SK-N-SH (cell line): ENCODE measurements at regions not wholly inside any gene's neighbourhood (a gene's known extent, or its start where the extent isn't known, plus 50 kb on each side); places are given as distances from the start of the nearest gene placed in this dataset.

Experiments
- CTCF ChIA-PET: fragments of 300-600, 350-600 bp; formaldehyde crosslinking; extraction: SDS; loops from one replicate; lab custom pipeline; 2021; lab: Yijun Ruan, JAX
- POLR2A ChIA-PET: fragments of 350-600 bp; sonication (Branson Sonifier 250); formaldehyde crosslinking; extraction: SDS; loops from one replicate; lab custom pipeline; 2020; ENCODE audit warnings: antibody characterized with exemption, inconsistent platforms; lab: Yijun Ruan, JAX
- DNase-seq: peaks from one replicate; pipeline ENCODE4 v3.0.0; 2012
- H2AFZ ChIP-seq: fragments of 200-600 bp; sonication (generic); 2 replicates; pipeline ENCODE4 v1.8.1; 2016; ENCODE audit warnings: antibody characterized with exemption, mild to moderate bottlenecking, low read depth
- H3F3A ChIP-seq: fragments of 200-600 bp; sonication (generic); replicated peaks from 2 replicates; pipeline ENCODE3; 2016; ENCODE audit warnings: antibody characterized with exemption, mild to moderate bottlenecking; ENCODE audit not compliant: insufficient read depth
- H3K27ac ChIP-seq, 2 experiments: fragments of 200-500 bp in 1 of 2; fragments of 200-600 bp in 1 of 2; sonication (Bioruptor generic) in 1 of 2; sonication (generic), shearing (Covaris generic) in 1 of 2; 2 replicates each; pipeline versions ENCODE4 v1.5.1 to v1.6.1; 2014 to 2016; ENCODE audit warnings: low read depth in 2 of 2, inconsistent platforms in 1 of 2, low read length in 1 of 2, mild to moderate bottlenecking in 1 of 2, mixed read lengths in 1 of 2
- H3K27me3 ChIP-seq: fragments of 200-600 bp; sonication (generic), shearing (Covaris generic); 2 replicates; pipeline ENCODE4 v1.6.1; 2016; ENCODE audit warnings: mixed run types; ENCODE audit not compliant: insufficient read depth
- H3K36me3 ChIP-seq, 2 experiments: fragments of 200-500 bp in 1 of 2; fragments of 200-600 bp in 1 of 2; sonication (Bioruptor generic) in 1 of 2; sonication (generic) in 1 of 2; replicated peaks in 1 of 2; 2 replicates each; pipeline versions ENCODE3 to v1.5.1; 2014 to 2016; ENCODE audit warnings: low read length in 1 of 2, mild to moderate bottlenecking in 1 of 2; ENCODE audit not compliant: insufficient read depth in 2 of 2, control insufficient read depth in 1 of 2
- H3K4me1 ChIP-seq, 2 experiments: fragments of 200-500 bp in 1 of 2; fragments of 200-600 bp in 1 of 2; sonication (Bioruptor generic) in 1 of 2; sonication (generic), shearing (Covaris generic) in 1 of 2; 2 replicates each; pipeline versions ENCODE4 v1.5.1 to v1.6.1; 2014 to 2016; ENCODE audit warnings: low read depth in 1 of 2, low read length in 1 of 2, mixed run types in 1 of 2; ENCODE audit not compliant: insufficient read depth in 2 of 2, control insufficient read depth in 1 of 2
- H3K4me2 ChIP-seq: fragments of 200-600 bp; sonication (generic), shearing (Covaris generic); 2 replicates; pipeline ENCODE4 v1.6.1; 2017; ENCODE audit warnings: mixed run types
- H3K4me3 ChIP-seq, 2 experiments: fragments of 200-500 bp in 1 of 2; fragments of 200-600 bp in 1 of 2; sonication (Bioruptor generic) in 1 of 2; sonication (generic), shearing (Covaris generic) in 1 of 2; 2 replicates each; pipeline versions ENCODE4 v1.5.1 to v1.8.1; 2014 to 2016; ENCODE audit warnings: low read depth in 2 of 2, inconsistent platforms in 1 of 2, low read length in 1 of 2, mild to moderate bottlenecking in 1 of 2, mixed read lengths in 1 of 2, moderate library complexity in 1 of 2
- H3K79me2 ChIP-seq: fragments of 200-600 bp; sonication (generic); 2 replicates; pipeline ENCODE4 v1.8.1; 2017; ENCODE audit warnings: mild to moderate bottlenecking; ENCODE audit not compliant: insufficient read depth
- H3K9ac ChIP-seq: fragments of 200-600 bp; sonication (generic); 2 replicates; pipeline ENCODE4 v1.6.1; 2017; ENCODE audit warnings: mixed run types
- H3K9me2 ChIP-seq: fragments of 200-600 bp; sonication (generic); 2 replicates; pipeline ENCODE4 v1.6.1; 2017; ENCODE audit warnings: mixed run types
- H3K9me3 ChIP-seq: fragments of 200-600 bp; sonication (generic); 2 replicates; pipeline ENCODE4 v1.6.1; 2017; ENCODE audit warnings: mixed run types, mild to moderate bottlenecking, moderate library complexity
- H4K20me1 ChIP-seq: fragments of 200-600 bp; sonication (generic); 2 replicates; pipeline ENCODE4 v1.6.1; 2017; ENCODE audit warnings: mild to moderate bottlenecking, mixed run types; ENCODE audit not compliant: insufficient read depth
- CHD2 ChIP-seq: fragments of 150-350 bp; IDR thresholded peaks from 2 replicates; pipeline ENCODE4 v1.6.1; 2018; ENCODE audit warnings: low read length; ENCODE audit not compliant: partially characterized antibody
- FOSL2 ChIP-seq: IDR thresholded peaks from 2 replicates; pipeline ENCODE4 v1.4.0; 2012; ENCODE audit warnings: low read depth, mild to moderate bottlenecking, moderate library complexity, borderline replicate concordance
- GABPA ChIP-seq: IDR thresholded peaks from 2 replicates; pipeline ENCODE4 v1.4.0; 2012; ENCODE audit warnings: low read depth, mild to moderate bottlenecking
- IRF3 ChIP-seq: fragments of 150-350 bp; IDR thresholded peaks from 2 replicates; pipeline ENCODE4 v1.6.1; 2016; ENCODE audit warnings: mild to moderate bottlenecking, low read depth, low read length
- MAX ChIP-seq: IDR thresholded peaks from 2 replicates; pipeline ENCODE4 v1.4.0; 2012; ENCODE audit warnings: low read depth
- MXI1 ChIP-seq: IDR thresholded peaks from 2 replicates; pipeline ENCODE4 v1.6.1; 2012; ENCODE audit warnings: mild to moderate bottlenecking, low read depth, low read length, improper control_type of control experiment
- RCOR1 ChIP-seq: fragments of 150-350 bp; IDR thresholded peaks from 2 replicates; pipeline ENCODE4 v1.6.1; 2017; ENCODE audit warnings: antibody characterized with exemption, low read length
- RFX5 ChIP-seq: IDR thresholded peaks from 2 replicates; pipeline ENCODE4 v1.6.1; 2012; ENCODE audit warnings: mild to moderate bottlenecking, improper control_type of control experiment, low read length
- RXRA ChIP-seq: IDR thresholded peaks from 2 replicates; pipeline ENCODE4 v1.4.0; 2012; ENCODE audit warnings: low read depth, mild to moderate bottlenecking, borderline replicate concordance
- SIN3A ChIP-seq: IDR thresholded peaks from 2 replicates; pipeline ENCODE4 v1.6.1; 2012; ENCODE audit warnings: low read depth, mild to moderate bottlenecking, low read length, moderate library complexity, borderline replicate concordance
- SMC3 ChIP-seq: IDR thresholded peaks from 2 replicates; pipeline ENCODE4 v1.6.1; 2012; ENCODE audit warnings: low read depth, low read length, improper control_type of control experiment
- TEAD4 ChIP-seq: IDR thresholded peaks from 2 replicates; pipeline ENCODE4 v1.4.0; 2012; ENCODE audit warnings: mild to moderate bottlenecking, borderline replicate concordance; ENCODE audit not compliant: insufficient read depth
- USF1 ChIP-seq: IDR thresholded peaks from 2 replicates; pipeline ENCODE4 v1.4.0; 2012; ENCODE audit warnings: low read depth, borderline replicate concordance
- YY1 ChIP-seq: IDR thresholded peaks from 2 replicates; pipeline ENCODE4 v1.4.0; 2012; ENCODE audit warnings: low read depth, mild to moderate bottlenecking
- WGBS: methylation state at CpG from one replicate; pipeline ENCODE4 v1.1.6; 2017; ENCODE audit warnings: low lambda C conversion rate; 5-methylcytosine and 5-hydroxymethylcytosine counted together

GRCh38 chr14:106216679-106217078 lies 690.3 kb downstream of the TMEM121 start (continued):
- no peak for TF ChIP-seq MAX
- TF ChIP-seq, all 33 proteins: peak for 0

- Histone ChIP-seq H3K9me2 (no peaks in the 10 kb centered on the region), H3K9me3 (no peaks in the 10 kb centered on the region), H4K20me1 (no peaks in the 10 kb centered on the region), H3F3A (no peaks in the 10 kb centered on the region), H3K27ac (no peak overlapping the region)
- POLR2A ChIA-PET = no interaction called here
- 3% methylated on average over 5 of the region's 5 CpGs for WGBS
- TF ChIP-seq TEAD4 (no peak), SIN3A (no peak), MXI1 (no peak), RXRA (no peak), FOSL2 (no peak), GABPA (no peak), SMC3 (no peak), USF1 (no peak), IRF3 (no peak), RCOR1 (no peak)
- TF ChIP-seq, all 33 proteins: peak for 0
- Histone ChIP-seq H3K4me1 (no peaks in the 10 kb centered on the region), H3K4me3 (no peak overlapping the region), H3K9ac (no peak overlapping the region), H2AFZ (no peak overlapping the region), H3K36me3 (no peaks in the 10 kb centered on the region), H3K79me2 (no peaks in the 10 kb centered on the region), H3K4me2 (no peak overlapping the region), H3K27me3 (no peaks in the 10 kb centered on the region; the same call in 1 of the 2 replicates)
- CTCF ChIA-PET = no interaction called here
- no peak for DNase-seq
These were observed 691.8 kb downstream of the TMEM121 start for GRCh38 chr14:106218174-106218573.

DNA sequence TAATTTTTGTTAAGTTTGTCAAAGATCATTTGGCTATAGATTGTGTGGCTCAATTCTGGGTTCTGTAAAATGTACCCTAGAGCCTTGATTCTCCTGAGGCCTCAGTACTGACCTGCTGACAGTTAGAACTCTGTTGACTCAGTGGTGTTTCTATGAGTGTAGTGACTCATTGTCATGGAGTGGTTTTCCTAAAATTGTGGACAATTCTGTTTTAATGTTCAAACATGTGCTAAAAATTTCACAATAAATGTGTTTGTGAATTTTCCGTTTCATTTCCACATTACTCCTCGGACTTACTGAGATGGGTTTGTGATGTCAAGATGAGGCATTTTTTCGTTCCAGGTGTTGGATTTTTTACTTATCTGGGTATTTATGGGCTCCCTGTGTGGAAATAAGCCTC lies 695.9 kb downstream of the TMEM121 start:
- no peak overlapping the region for H3K4me3 ChIP-seq
- no peaks in the 10 kb centered on the region for H3K36me3 ChIP-seq
- no peaks in the 10 kb centered on the region for H4K20me1 ChIP-seq
- no peaks in the 10 kb centered on the region for H3K9me2 ChIP-seq
- H3K79me2 ChIP-seq = no peaks in the 10 kb centered on the region
- H3K9ac ChIP-seq = no peak overlapping the region
- no peak for TF ChIP-seq TEAD4
- no peak for TF ChIP-seq SIN3A
- no peak for TF ChIP-seq RFX5
- no peak for TF ChIP-seq YY1
- TF ChIP-seq GABPA = no peak
- no peak for TF ChIP-seq CHD2
- no peak overlapping the region for H3K4me2 ChIP-seq
- under 1% methylated on average over 3 of the region's 3 CpGs for WGBS
- H3K27ac ChIP-seq = no peak overlapping the region
- H2AFZ ChIP-seq = no peak overlapping the region
- H3F3A ChIP-seq = no peaks in the 10 kb centered on the region
- ChIA-PET CTCF (no interaction called here), POLR2A (no interaction called here)
- no peaks in the 10 kb centered on the region for H3K9me3 ChIP-seq
- peaks cover 9% of the 10 kb centered on the region; the same call in 1 of the 2 replicates for H3K27me3 ChIP-seq
- no peaks in the 10 kb centered on the region for H3K4me1 ChIP-seq
- DNase-seq = no peak
